Kidney glomerular epithelial cell (primary cell): ENCODE measurements at regions not wholly inside any gene's neighbourhood (a gene's known extent, or its start where the extent isn't known, plus 50 kb on each side); places are given as distances from the start of the nearest gene placed in this dataset.
"Not testable (repeated sequence)": the region's sequence is repeated elsewhere in the genome, so short reads cannot be mapped to it uniquely, and the experiment has no call there.

Source experiments
- DNase-seq: peaks from one replicate; lab custom pipeline; 2025; lab: John Stamatoyannopoulos, UW

GRCh38 chr9:7622481-7622880 lies 177.1 kb downstream of the DMAC1 start:
- no peak for DNase-seq

DNA sequence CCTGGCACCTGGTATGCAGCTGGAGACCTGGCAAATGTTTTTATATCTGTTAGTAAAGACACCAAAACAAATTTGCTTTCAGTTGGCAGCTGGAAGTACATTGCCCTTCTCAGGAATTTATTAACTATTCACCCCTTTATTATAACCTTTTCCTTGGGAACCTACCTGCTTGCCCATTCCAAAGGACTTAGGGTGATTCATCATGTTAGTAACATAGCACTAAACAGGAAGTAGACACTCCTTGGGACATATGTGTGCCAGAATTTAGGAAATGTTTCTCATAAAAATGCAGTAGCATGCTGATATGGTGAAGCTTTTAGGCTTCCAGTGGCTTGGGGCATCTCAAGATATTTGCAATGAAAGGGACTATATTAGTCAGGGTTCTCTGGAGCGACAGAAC lies 184.2 kb downstream of the DMAC1 start:
- no peak for DNase-seq

DNA sequence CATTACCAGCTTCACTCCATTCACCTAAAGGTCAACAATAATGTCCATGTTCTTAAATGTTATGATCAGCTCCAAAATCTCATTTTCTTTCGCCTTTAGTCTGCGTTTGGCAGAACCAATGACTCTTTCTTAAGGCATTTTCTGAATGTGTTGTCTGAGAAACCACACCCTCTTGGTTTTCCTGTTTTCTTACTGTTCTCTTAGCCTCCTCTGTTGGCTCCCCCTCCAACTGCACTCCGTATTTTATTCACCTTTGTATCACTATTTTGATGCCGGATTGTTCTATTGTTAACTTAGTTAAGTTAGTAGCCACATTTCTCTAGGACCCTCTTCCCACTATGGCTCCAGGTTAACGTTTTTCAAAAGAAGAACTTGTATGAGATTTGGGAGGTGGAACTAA lies 185.6 kb downstream of the DMAC1 start:
- no peak for DNase-seq

DNA sequence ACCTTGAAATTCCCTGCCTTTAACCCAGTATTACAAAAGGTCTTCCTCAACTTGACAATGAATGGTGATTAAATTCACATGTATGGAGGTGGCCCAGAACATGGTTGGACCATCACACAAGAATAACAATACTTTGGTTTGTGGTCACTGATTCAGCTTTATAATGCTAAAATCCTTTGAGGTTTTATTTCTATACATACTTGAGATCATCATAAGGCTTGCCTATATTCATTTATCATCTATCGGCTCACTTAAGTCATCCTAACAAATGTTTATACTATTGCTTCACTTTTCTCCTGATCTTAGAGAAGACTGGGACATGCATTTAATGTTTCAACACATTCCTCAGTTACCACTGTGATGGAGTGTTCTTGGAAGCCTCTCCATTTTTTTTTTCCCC lies 191.3 kb downstream of the DMAC1 start:
- no peak for DNase-seq

GRCh38 chr9:7607421-7607820 lies 192.2 kb downstream of the DMAC1 start:
- no peak for DNase-seq

DNA sequence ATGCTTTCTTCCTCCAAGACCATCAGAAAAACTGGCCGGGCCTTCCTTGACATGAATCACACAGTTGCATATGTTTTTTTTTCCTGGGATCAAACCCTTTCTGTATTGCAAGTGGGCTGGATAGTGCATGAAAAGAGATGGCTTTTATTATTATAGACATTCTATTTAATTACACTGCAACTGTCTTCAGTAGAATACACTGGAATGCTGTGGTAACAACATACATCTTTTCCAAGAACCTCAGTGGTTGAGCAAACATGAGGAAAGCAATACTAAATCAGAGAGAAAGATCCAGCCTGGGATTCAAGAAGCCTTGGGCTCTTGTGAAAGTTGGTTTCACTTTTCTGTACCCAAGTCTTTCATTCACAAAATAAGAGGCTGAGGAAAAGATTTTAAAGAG lies 193.0 kb downstream of the DMAC1 start:
- no peak for DNase-seq

GRCh38 chr9:7601739-7602138 lies 197.8 kb downstream of the DMAC1 start:
- DNase-seq = no peak

DNA sequence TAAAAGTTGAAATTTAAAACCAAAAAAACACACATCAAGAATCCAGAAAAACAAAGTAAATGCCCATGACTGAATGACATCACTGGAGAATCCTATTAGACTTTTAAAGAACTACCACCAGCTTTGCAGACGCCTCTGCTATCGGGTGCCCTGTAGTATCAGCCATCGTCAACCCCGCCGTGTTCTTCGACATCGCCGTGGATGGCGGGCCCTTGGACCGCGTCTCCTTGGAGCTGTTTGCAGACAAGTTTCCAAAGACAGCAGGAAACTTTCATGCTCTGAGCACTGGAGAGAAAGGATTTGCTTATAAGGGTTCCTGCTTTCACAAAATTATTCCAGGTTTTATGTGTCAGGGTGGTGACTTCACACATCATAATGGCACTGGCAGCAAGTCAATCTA lies 201.9 kb downstream of the DMAC1 start:
- no peak for DNase-seq

GRCh38 chr9:7592321-7593316 lies 207.0 kb downstream of the DMAC1 start:
- DNase-seq = no peak

DNA sequence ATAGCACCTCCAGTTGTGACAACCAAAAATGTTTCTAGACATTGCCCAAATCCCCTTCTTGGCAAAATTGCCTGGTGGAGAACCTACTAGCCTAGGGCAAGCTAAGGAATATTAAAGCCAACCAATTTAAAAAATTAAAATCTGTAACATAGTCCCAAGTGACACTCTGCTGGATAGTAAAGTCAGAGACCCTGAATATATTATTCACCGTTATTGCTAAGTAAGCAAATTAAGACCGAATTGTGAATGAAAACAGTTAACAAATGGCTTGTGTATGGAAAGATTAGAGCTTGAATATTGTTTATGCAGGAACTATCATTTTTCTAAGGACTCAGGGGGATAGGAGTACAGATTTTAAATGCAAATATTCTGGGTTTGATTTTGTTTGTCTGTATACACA lies 208.1 kb downstream of the DMAC1 start:
- no peak for DNase-seq

DNA sequence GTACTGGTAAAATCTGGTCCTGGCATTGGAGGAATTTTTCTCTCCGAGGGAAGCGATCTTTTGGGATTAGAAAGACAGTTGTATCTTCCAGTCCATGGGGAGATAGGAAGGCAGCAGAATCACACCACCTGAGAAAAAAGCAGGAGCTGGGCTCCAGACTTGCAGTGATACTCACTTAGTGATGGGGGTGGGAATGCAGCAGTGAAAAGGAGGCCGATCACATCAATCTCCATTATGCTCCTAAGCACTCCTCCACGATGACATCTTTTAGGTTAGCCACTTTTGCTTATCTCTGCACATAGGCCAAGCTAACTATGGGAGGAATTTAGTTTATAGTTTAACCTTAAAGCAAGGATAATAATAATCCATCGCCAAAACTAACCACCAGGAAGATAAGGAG lies 219.0 kb downstream of the DMAC1 start:
- DNase-seq = no peak

DNA sequence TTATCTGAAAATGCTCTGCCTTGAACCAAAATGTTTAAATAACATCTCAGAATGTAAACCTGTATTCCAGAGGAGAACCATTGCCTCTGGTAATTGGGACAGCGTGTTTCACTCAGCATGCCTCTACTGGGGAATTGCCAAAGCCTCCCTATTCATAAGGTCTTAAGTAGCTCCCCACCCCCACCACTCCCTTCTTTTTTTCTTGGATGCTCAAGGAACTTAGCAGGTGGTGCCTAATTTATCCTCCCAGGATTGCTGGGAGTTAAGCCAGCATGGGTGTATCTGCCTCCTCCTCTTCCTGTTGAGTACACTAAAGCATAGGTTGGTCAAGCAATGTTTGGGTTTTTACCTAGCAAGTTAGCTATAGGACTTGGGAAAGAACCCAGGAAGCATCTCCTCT lies 220.2 kb downstream of the DMAC1 start:
- DNase-seq = no peak

DNA sequence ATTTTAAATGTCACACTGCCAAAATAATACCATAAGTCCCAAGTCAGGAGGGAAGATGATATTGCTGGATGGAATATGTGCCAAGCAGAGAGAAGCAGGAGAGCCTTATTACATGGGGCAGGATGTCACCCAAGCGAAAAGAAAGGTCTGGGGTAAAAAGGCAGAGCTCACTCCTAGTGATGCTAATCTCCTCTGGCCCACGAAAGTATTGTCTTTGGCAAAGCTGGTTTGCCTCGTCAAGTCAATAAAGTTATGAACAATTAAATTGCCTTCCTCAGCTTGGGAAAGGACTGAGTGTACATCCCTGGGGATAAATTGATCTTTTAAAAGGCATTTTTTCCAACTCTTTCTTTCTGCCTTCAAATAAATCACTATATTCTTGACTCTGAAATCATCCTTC lies 220.6 kb downstream of the DMAC1 start:
- no peak for DNase-seq

DNA sequence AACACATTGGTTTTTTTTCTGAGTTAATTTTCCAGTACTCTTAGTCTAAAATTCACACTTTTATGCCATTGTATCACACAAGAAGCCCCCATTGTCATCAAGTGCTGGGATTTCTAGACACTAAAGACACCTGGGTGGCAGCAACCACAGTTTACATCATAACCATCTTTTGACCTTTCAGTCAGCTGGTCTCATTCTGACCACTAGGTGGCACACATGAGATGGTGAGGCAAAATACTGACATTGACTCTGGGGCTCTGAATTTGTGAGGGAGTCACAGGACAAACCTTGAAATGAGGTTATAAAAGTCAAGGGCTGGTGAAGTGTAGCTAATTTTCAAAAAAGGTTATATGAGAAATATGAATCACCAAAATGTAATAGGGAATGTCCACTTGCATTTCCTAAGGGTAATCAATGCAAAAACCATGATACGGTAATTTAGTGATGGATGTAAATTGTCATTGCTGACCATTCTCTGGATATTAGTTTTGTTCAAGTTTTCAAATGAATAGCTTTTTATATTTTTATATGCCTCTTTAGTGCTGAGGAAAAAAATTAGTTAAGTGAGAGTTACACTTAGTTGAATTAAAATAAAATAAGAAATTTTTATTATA lies 229.4 kb downstream of the DMAC1 start:
- DNase-seq = peak; percentile 7

GRCh38 chr9:7567687-7568086 lies 231.9 kb downstream of the DMAC1 start:
- DNase-seq = no peak

DNA sequence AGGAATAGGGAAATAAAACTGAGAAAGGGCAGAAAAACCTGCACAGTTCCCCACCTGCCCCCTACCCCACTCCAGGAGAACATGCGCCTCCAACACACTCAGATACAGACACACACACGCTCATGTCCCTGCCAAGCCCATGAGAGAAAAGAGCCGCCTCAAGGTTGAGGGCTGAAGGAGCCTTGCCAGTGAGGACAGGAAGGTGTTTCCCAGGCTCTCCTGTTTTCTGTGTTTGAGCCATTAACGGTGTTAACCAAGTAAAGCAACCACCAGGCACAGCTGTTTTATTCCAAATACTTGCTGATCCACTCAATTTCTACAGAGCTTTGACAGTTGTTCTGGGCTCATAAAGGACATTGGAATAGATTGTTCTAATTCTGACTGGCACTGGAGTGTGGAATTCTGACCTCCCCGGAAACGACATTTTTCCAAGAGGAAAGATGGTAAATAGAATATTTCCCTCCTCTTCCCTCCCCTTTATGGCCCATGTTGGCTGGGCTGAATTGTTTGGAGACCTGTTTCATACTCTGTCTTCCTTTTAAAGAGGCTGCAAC lies 238.0 kb downstream of the DMAC1 start:
- DNase-seq = no peak

- DNase-seq = no peak
These were observed 238.8 kb downstream of the DMAC1 start for GRCh38 chr9:7560669-7561305.

GRCh38 chr9:7554699-7555098 lies 244.9 kb downstream of the DMAC1 start:
- DNase-seq = no peak

DNA sequence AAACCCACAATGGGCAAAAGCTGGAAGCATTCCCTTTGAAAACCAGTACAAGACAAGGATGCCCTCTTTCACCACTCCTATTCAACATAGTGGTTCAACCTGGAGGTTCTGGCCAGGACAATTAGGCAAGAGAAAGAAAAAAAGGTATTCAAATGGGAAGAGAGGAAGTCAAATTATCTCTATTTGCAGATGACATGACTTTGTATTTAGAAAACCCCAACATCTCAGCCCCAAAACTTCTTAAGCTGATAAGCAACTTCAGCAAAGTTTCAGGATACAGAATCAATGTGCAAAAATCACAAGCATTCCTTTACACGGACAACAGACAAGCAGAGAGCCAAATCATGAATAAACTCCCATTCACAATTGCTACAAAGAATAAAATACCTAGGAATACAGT lies 246.9 kb downstream of the DMAC1 start:
- DNase-seq = not testable (repeated sequence)

DNA sequence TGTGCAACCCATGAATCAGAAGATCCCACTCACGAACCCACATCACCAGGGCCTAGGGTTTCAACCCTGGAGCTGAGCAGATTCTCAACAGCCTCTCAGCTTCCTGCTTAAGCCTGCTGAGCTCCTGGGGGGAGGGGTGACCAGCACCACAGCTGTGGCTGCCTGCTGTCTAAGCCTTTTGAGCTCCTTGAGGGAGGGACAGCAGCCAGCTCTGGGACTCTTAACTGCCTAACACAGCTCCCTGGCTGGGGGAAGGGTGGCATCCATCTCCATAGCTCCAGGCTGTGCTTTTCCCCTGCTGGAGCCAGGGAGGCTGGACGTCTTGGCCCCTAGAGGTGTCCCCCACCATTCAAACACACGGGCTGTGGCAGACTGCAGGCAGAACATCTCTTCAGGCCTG lies 250.3 kb downstream of the DMAC1 start:
- DNase-seq = no peak

GRCh38 chr9:7546261-7546660 lies 253.3 kb downstream of the DMAC1 start:
- no peak for DNase-seq

GRCh38 chr9:7545371-7546165 lies 254.0 kb downstream of the DMAC1 start:
- no peak for DNase-seq
